Endothelial cell (in vitro differentiated cells): ENCODE measurements at regions not wholly inside any gene's neighbourhood (a gene's known extent, or its start where the extent isn't known, plus 50 kb on each side); places are given as distances from the start of the nearest gene placed in this dataset.

ENCODE experiments used
- DNase-seq: peaks from one replicate; pipeline ENCODE4 v3.0.0; 2021; ENCODE audit warnings: low spot score
- H3K27ac Mint-ChIP-seq: one replicate; pipeline ENCODE4 v1.8.0; 2021; ENCODE audit warnings: mixed read lengths, inconsistent platforms; ENCODE audit not compliant: unreplicated experiment
- H3K27me3 Mint-ChIP-seq: one replicate; pipeline ENCODE4 v1.8.0; 2021; ENCODE audit warnings: mild to moderate bottlenecking, moderate library complexity, mixed read lengths, inconsistent platforms; ENCODE audit not compliant: unreplicated experiment
- H3K36me3 Mint-ChIP-seq: one replicate; pipeline ENCODE4 v1.8.0; 2021; ENCODE audit warnings: mild to moderate bottlenecking, low read depth, mixed read lengths, inconsistent platforms; ENCODE audit not compliant: unreplicated experiment
- H3K4me1 Mint-ChIP-seq: one replicate; pipeline ENCODE4 v1.8.0; 2021; ENCODE audit warnings: mild to moderate bottlenecking, mixed read lengths, inconsistent platforms; ENCODE audit not compliant: unreplicated experiment
- H3K4me3 Mint-ChIP-seq: one replicate; pipeline ENCODE4 v1.8.0; 2021; ENCODE audit warnings: mild to moderate bottlenecking, mixed read lengths, inconsistent platforms; ENCODE audit not compliant: unreplicated experiment
- H3K9me3 Mint-ChIP-seq: one replicate; pipeline ENCODE4 v1.8.0; 2021; ENCODE audit warnings: mixed read lengths, inconsistent platforms; ENCODE audit not compliant: unreplicated experiment
- CTCF ChIP-seq: fragments of 200-600 bp; sonication (generic); IDR thresholded peaks from one replicate; pipeline ENCODE4 v1.5.0; 2021; ENCODE audit warnings: antibody characterized with exemption; ENCODE audit not compliant: unreplicated experiment

GRCh38 chr12:98274430-98275130 lies 240.8 kb upstream of the TMPO start:
- H3K27ac Mint-ChIP-seq = no peak overlapping the region
- H3K4me1 Mint-ChIP-seq = no peaks in the 10 kb centered on the region
- no peak overlapping the region for H3K4me3 Mint-ChIP-seq
- no peak for DNase-seq
- no peaks in the 10 kb centered on the region for H3K27me3 Mint-ChIP-seq
- no peak for TF ChIP-seq CTCF
- no peaks in the 10 kb centered on the region for H3K9me3 Mint-ChIP-seq
- H3K36me3 Mint-ChIP-seq = no peaks in the 10 kb centered on the region

- no peaks in the 10 kb centered on the region for H3K27me3 Mint-ChIP-seq
- no peak overlapping the region for H3K4me3 Mint-ChIP-seq
- no peak for TF ChIP-seq CTCF
- no peak for DNase-seq
- no peak overlapping the region for H3K27ac Mint-ChIP-seq
- no peaks in the 10 kb centered on the region for H3K4me1 Mint-ChIP-seq
- no peaks in the 10 kb centered on the region for H3K36me3 Mint-ChIP-seq
- no peaks in the 10 kb centered on the region for H3K9me3 Mint-ChIP-seq
Measured at GRCh38 chr12:98275131-98275475, 240.3 kb upstream of the TMPO start.

- no peak for TF ChIP-seq CTCF
- Mint-ChIP-seq H3K4me3 (no peak overlapping the region), H3K9me3 (no peaks in the 10 kb centered on the region), H3K4me1 (no peaks in the 10 kb centered on the region), H3K27ac (no peak overlapping the region), H3K36me3 (no peaks in the 10 kb centered on the region), H3K27me3 (no peaks in the 10 kb centered on the region)
- DNase-seq = no peak
Measured at GRCh38 chr12:98280152-98280551, 235.2 kb upstream of the TMPO start.

GRCh38 chr12:98280621-98281020 lies 234.8 kb upstream of the TMPO start:
- Mint-ChIP-seq H3K36me3 (no peaks in the 10 kb centered on the region), H3K27ac (no peak overlapping the region), H3K9me3 (no peaks in the 10 kb centered on the region), H3K4me3 (no peak overlapping the region), H3K27me3 (no peaks in the 10 kb centered on the region), H3K4me1 (no peaks in the 10 kb centered on the region)
- no peak for TF ChIP-seq CTCF
- DNase-seq = no peak

GRCh38 chr12:98291828-98292227 lies 223.6 kb upstream of the TMPO start:
- Mint-ChIP-seq H3K4me3 (no peak overlapping the region), H3K27ac (no peak overlapping the region), H3K27me3 (no peaks in the 10 kb centered on the region), H3K36me3 (no peaks in the 10 kb centered on the region), H3K4me1 (no peaks in the 10 kb centered on the region), H3K9me3 (no peaks in the 10 kb centered on the region)
- TF ChIP-seq CTCF = no peak
- no peak for DNase-seq
